ENCODE measurements at regions not wholly inside any gene's neighbourhood (a gene's known extent, or its start where the extent isn't known, plus 50 kb on each side); places are given as distances from the start of the nearest gene placed in this dataset.

DNA sequence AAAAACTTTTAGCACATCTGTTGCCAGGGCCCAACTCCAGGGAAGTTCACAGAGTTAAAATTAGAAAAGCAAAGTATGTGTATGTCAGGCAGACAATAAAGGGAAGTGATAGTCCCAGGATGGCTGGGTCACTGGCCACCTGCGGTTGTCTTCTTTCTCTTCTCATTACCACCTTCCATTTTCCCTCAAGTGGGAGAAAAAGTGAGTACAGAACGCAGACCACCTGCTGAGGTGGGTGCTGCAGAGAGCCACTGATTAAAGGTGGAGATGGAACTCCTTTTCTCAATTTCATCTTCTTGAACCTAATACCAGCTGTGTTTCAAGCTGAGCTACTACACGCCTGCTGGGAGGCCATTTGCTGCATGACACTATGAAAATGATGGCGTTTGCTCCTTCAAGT, 88.8 kb upstream of the PDE4B start:
- TF ChIP-seq EZH2phosphoT487 (IDR thresholded peaks at IDR 0.05; ENCODE audit: insufficient read depth, low read depth) (no peak), EZH2 (IDR thresholded peaks at IDR 0.05; ENCODE audit: insufficient read depth, poor library complexity, severe bottlenecking) (no peak)

Measured in GM23248 (cell line).